ENCODE measurements at regions not wholly inside any gene's neighbourhood (a gene's known extent, or its start where the extent isn't known, plus 50 kb on each side); places are given as distances from the start of the nearest gene placed in this dataset.

DNA sequence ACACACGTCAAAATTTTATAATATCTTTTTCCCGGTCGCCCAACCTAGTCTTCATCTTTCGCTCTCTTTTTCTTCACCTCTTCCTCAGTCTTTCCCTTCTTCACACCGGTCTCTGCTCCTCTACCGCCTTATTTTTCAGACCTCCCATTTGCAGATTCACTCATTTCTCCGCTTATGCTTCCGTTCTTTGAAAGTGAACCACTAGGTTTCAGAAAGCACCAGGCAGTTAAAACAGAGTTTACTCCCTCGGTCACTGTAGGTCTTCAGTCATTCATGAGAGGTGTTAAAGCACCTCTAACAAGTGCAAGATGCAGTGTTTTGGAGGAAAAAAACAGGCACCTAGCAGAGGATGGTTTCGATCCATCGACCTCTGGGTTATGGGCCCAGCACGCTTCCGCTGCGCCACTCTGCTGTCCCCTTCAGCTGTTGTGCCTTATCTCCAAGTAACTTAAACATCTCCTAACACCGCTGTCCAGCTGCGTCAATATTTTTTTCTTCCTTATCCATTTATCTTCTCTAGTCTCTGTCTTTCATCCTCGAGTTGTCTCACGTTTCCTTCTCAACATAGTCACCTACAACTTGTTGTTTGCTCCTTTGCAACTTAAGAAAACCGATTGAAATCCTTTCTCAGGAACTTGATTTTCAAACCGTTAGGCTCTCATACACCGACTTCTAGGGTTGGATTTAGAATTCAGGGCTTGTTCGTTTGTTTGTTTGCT lies 119.7 kb upstream of the ZNF184 start (continued):
- TF ChIP-seq, protein P1, sequence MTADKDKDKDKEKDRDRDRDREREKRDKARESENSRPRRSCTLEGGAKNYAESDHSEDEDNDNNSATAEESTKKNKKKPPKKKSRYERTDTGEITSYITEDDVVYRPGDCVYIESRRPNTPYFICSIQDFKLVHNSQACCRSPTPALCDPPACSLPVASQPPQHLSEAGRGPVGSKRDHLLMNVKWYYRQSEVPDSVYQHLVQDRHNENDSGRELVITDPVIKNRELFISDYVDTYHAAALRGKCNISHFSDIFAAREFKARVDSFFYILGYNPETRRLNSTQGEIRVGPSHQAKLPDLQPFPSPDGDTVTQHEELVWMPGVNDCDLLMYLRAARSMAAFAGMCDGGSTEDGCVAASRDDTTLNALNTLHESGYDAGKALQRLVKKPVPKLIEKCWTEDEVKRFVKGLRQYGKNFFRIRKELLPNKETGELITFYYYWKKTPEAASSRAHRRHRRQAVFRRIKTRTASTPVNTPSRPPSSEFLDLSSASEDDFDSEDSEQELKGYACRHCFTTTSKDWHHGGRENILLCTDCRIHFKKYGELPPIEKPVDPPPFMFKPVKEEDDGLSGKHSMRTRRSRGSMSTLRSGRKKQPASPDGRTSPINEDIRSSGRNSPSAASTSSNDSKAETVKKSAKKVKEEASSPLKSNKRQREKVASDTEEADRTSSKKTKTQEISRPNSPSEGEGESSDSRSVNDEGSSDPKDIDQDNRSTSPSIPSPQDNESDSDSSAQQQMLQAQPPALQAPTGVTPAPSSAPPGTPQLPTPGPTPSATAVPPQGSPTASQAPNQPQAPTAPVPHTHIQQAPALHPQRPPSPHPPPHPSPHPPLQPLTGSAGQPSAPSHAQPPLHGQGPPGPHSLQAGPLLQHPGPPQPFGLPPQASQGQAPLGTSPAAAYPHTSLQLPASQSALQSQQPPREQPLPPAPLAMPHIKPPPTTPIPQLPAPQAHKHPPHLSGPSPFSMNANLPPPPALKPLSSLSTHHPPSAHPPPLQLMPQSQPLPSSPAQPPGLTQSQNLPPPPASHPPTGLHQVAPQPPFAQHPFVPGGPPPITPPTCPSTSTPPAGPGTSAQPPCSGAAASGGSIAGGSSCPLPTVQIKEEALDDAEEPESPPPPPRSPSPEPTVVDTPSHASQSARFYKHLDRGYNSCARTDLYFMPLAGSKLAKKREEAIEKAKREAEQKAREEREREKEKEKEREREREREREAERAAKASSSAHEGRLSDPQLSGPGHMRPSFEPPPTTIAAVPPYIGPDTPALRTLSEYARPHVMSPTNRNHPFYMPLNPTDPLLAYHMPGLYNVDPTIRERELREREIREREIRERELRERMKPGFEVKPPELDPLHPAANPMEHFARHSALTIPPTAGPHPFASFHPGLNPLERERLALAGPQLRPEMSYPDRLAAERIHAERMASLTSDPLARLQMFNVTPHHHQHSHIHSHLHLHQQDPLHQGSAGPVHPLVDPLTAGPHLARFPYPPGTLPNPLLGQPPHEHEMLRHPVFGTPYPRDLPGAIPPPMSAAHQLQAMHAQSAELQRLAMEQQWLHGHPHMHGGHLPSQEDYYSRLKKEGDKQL (CRISPR knock-in tag; IDR thresholded peaks at IDR 0.05; ENCODE audit: low read depth), result 0 out of 2 replicates have a peak, but pooled peaks have one; percentile 33
- peak; percentile 84; the same call in 1 of the 2 replicates for TF ChIP-seq ZNF12 (CRISPR knock-in tag; IDR thresholded peaks at IDR 0.05)
- TF ChIP-seq CBFB (CRISPR knock-in tag; IDR thresholded peaks at IDR 0.05), result peak; percentile 51; the same call in 1 of the 2 replicates
- no peak for TF ChIP-seq ZNF746 (CRISPR knock-in tag; IDR thresholded peaks at IDR 0.05)
- TF ChIP-seq ZBTB38 (CRISPR knock-in tag; IDR thresholded peaks at IDR 0.05), result peak; percentile 49; the same call in 1 of the 2 replicates
- TF ChIP-seq REXO4 (CRISPR knock-in tag; IDR thresholded peaks at IDR 0.05; ENCODE audit: borderline replicate concordance), result no peak
- TF ChIP-seq, protein P2, sequence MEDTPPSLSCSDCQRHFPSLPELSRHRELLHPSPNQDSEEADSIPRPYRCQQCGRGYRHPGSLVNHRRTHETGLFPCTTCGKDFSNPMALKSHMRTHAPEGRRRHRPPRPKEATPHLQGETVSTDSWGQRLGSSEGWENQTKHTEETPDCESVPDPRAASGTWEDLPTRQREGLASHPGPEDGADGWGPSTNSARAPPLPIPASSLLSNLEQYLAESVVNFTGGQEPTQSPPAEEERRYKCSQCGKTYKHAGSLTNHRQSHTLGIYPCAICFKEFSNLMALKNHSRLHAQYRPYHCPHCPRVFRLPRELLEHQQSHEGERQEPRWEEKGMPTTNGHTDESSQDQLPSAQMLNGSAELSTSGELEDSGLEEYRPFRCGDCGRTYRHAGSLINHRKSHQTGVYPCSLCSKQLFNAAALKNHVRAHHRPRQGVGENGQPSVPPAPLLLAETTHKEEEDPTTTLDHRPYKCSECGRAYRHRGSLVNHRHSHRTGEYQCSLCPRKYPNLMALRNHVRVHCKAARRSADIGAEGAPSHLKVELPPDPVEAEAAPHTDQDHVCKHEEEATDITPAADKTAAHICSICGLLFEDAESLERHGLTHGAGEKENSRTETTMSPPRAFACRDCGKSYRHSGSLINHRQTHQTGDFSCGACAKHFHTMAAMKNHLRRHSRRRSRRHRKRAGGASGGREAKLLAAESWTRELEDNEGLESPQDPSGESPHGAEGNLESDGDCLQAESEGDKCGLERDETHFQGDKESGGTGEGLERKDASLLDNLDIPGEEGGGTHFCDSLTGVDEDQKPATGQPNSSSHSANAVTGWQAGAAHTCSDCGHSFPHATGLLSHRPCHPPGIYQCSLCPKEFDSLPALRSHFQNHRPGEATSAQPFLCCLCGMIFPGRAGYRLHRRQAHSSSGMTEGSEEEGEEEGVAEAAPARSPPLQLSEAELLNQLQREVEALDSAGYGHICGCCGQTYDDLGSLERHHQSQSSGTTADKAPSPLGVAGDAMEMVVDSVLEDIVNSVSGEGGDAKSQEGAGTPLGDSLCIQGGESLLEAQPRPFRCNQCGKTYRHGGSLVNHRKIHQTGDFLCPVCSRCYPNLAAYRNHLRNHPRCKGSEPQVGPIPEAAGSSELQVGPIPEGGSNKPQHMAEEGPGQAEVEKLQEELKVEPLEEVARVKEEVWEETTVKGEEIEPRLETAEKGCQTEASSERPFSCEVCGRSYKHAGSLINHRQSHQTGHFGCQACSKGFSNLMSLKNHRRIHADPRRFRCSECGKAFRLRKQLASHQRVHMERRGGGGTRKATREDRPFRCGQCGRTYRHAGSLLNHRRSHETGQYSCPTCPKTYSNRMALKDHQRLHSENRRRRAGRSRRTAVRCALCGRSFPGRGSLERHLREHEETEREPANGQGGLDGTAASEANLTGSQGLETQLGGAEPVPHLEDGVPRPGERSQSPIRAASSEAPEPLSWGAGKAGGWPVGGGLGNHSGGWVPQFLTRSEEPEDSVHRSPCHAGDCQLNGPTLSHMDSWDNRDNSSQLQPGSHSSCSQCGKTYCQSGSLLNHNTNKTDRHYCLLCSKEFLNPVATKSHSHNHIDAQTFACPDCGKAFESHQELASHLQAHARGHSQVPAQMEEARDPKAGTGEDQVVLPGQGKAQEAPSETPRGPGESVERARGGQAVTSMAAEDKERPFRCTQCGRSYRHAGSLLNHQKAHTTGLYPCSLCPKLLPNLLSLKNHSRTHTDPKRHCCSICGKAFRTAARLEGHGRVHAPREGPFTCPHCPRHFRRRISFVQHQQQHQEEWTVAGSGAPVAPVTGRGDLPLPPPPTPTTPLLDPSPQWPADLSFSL (CRISPR knock-in tag; IDR thresholded peaks at IDR 0.05), result peak; percentile 41; the same call in 1 of the 2 replicates
- no peak for TF ChIP-seq ZNF260 (CRISPR knock-in tag; IDR thresholded peaks at IDR 0.05; ENCODE audit: borderline replicate concordance, low read depth)
- no peak for TF ChIP-seq ZNF282 (IDR thresholded peaks at IDR 0.05; ENCODE audit: partially characterized antibody)
- peak; percentile 48; the same call in 1 of the 2 replicates for TF ChIP-seq HMG20A (CRISPR knock-in tag; IDR thresholded peaks at IDR 0.05; ENCODE audit: borderline replicate concordance)
- no peak for TF ChIP-seq MTF1 (CRISPR knock-in tag; IDR thresholded peaks at IDR 0.05)
- TF ChIP-seq HNRNPL (IDR thresholded peaks at IDR 0.05; ENCODE audit: low read depth, low read length), result no peak
- TF ChIP-seq, protein P3, sequence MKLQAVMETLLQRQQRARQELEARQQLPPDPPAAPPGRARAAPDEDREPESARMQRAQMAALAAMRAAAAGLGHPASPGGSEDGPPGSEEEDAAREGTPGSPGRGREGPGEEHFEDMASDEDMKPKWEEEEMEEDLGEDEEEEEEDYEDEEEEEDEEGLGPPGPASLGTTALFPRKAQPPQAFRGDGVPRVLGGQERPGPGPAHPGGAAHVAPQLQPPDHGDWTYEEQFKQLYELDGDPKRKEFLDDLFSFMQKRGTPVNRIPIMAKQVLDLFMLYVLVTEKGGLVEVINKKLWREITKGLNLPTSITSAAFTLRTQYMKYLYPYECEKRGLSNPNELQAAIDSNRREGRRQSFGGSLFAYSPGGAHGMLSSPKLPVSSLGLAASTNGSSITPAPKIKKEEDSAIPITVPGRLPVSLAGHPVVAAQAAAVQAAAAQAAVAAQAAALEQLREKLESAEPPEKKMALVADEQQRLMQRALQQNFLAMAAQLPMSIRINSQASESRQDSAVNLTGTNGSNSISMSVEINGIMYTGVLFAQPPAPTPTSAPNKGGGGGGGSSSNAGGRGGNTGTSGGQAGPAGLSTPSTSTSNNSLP (IDR thresholded peaks at IDR 0.05; ENCODE audit: low read depth, low read length), result peak; percentile 38; the same call in 1 of the 2 replicates
- 0 out of 2 replicates have a peak, but pooled peaks have one; percentile 19 for TF ChIP-seq ZFP90 (CRISPR knock-in tag; IDR thresholded peaks at IDR 0.05; ENCODE audit: borderline replicate concordance)
- no peak for TF ChIP-seq ZNF484 (CRISPR knock-in tag; IDR thresholded peaks at IDR 0.05; ENCODE audit: borderline replicate concordance, low read depth)
- TF ChIP-seq KDM5A (IDR thresholded peaks at IDR 0.05; ENCODE audit: borderline replicate concordance, low read length), result 0 out of 2 replicates have a peak, but pooled peaks have one; percentile 53

All from HepG2 (cell line).